ENCODE measurements at regions not wholly inside any gene's neighbourhood (a gene's known extent, or its start where the extent isn't known, plus 50 kb on each side); places are given as distances from the start of the nearest gene placed in this dataset.

DNA sequence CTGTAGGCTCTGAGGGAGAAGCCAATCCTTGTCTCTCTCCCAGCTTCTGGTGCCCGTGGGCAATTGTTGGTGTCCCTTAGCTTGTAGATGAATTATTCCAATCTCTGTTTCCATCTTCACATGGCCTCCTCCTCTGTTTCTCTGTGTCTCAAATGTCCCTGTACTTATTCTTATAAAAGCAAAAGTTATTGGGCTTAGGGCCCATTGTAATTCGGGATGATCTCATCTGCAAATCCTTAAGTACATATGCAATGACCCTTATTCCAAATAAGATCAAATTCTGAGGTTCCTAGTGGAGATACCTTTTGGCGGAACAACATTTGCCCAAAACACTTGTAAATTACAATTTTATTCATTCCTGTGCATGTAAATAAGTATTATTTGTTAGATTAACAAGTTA lies 147.4 kb upstream of the EPHA3 start:
- TF ChIP-seq, protein P1, sequence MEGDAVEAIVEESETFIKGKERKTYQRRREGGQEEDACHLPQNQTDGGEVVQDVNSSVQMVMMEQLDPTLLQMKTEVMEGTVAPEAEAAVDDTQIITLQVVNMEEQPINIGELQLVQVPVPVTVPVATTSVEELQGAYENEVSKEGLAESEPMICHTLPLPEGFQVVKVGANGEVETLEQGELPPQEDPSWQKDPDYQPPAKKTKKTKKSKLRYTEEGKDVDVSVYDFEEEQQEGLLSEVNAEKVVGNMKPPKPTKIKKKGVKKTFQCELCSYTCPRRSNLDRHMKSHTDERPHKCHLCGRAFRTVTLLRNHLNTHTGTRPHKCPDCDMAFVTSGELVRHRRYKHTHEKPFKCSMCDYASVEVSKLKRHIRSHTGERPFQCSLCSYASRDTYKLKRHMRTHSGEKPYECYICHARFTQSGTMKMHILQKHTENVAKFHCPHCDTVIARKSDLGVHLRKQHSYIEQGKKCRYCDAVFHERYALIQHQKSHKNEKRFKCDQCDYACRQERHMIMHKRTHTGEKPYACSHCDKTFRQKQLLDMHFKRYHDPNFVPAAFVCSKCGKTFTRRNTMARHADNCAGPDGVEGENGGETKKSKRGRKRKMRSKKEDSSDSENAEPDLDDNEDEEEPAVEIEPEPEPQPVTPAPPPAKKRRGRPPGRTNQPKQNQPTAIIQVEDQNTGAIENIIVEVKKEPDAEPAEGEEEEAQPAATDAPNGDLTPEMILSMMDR (conservative IDR thresholded peaks at IDR 0.05; ENCODE audit: low read depth, low read length): no peak
- no peak for TF ChIP-seq EZH2 (IDR thresholded peaks at IDR 0.05; ENCODE audit: low read length, unreplicated experiment)

All from PC-3 (cell line).